ENCODE measurements at regions not wholly inside any gene's neighbourhood (a gene's known extent, or its start where the extent isn't known, plus 50 kb on each side); places are given as distances from the start of the nearest gene placed in this dataset.

DNA sequence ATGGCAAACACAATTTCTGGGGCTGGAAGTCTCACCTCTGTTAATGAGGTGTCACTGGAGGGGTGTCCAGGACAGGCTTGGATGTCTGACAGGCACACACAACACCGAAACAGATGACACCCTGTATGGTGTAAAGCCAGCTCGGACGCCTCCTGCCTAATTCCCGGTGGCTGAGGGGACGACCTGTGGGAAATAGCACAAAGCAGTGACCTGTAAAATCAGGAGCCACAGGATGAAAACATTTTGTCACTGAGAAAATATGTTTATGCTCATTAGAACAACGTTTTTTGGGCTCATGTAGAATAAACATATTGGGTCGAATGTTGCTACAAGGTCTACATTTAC is 285.0 kb upstream of the RTL1 start:
- TF ChIP-seq, protein P1, sequence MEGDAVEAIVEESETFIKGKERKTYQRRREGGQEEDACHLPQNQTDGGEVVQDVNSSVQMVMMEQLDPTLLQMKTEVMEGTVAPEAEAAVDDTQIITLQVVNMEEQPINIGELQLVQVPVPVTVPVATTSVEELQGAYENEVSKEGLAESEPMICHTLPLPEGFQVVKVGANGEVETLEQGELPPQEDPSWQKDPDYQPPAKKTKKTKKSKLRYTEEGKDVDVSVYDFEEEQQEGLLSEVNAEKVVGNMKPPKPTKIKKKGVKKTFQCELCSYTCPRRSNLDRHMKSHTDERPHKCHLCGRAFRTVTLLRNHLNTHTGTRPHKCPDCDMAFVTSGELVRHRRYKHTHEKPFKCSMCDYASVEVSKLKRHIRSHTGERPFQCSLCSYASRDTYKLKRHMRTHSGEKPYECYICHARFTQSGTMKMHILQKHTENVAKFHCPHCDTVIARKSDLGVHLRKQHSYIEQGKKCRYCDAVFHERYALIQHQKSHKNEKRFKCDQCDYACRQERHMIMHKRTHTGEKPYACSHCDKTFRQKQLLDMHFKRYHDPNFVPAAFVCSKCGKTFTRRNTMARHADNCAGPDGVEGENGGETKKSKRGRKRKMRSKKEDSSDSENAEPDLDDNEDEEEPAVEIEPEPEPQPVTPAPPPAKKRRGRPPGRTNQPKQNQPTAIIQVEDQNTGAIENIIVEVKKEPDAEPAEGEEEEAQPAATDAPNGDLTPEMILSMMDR (IDR thresholded peaks at IDR 0.05): no peak
- TF ChIP-seq RCOR1 (IDR thresholded peaks at IDR 0.05; ENCODE audit: low read length): no peak
- no peak for TF ChIP-seq SMC3 (IDR thresholded peaks at IDR 0.05; ENCODE audit: low read depth, low read length)

Measured in SK-N-SH (cell line).